Neural cell (in vitro differentiated cells): ENCODE measurements at regions not wholly inside any gene's neighbourhood (a gene's known extent, or its start where the extent isn't known, plus 50 kb on each side); places are given as distances from the start of the nearest gene placed in this dataset.

Source experiments
- H2AFZ ChIP-seq: fragments of 200-600, 300-800 bp; sonication (generic), shearing (Covaris generic); 2 replicates; pipeline ENCODE4 v1.6.0; 2014; ENCODE audit warnings: low read depth, mild to moderate bottlenecking, antibody characterized with exemption, low read length, moderate library complexity
- H3F3A ChIP-seq: fragments of 200-600 bp; shearing (Covaris generic); 2 replicates; pipeline ENCODE4 v1.6.1; 2016; ENCODE audit warnings: mild to moderate bottlenecking, moderate library complexity, mixed read lengths, antibody characterized with exemption, low read length; ENCODE audit not compliant: insufficient read depth, poor library complexity, severe bottlenecking
- H3K27ac ChIP-seq: fragments of 200-600, 300-800 bp; sonication (generic), shearing (Covaris generic); 2 replicates; pipeline ENCODE4 v1.5.1; 2014; ENCODE audit warnings: mild to moderate bottlenecking, low read length, moderate library complexity
- H3K27me3 ChIP-seq: fragments of 300-800, 200-600 bp; sonication (generic), shearing (Covaris generic); 2 replicates; pipeline ENCODE4 v1.6.0; 2014; ENCODE audit warnings: mild to moderate bottlenecking, low read depth, low read length, moderate library complexity; ENCODE audit not compliant: insufficient read depth
- H3K36me3 ChIP-seq: fragments of 300-800, 200-600 bp; sonication (generic), shearing (Covaris generic); 2 replicates; pipeline ENCODE4 v1.5.1; 2014; ENCODE audit warnings: mild to moderate bottlenecking, antibody characterized with exemption, low read length, moderate library complexity; ENCODE audit not compliant: insufficient read depth
- H3K4me2 ChIP-seq: fragments of 300-800, 200-600 bp; sonication (generic), shearing (Covaris generic); 2 replicates; pipeline ENCODE4 v1.6.0; 2014; ENCODE audit warnings: mild to moderate bottlenecking, low read length
- H3K4me3 ChIP-seq: fragments of 300-800, 200-600 bp; sonication (generic), shearing (Covaris generic); 2 replicates; pipeline ENCODE4 v1.5.1; 2014; ENCODE audit warnings: mild to moderate bottlenecking, low read length, moderate library complexity
- H3K79me2 ChIP-seq: fragments of 200-600 bp; shearing (Covaris generic); replicated peaks from 2 replicates; pipeline ENCODE4 v1.6.0; 2014; ENCODE audit warnings: mild to moderate bottlenecking, low read length, moderate library complexity; ENCODE audit not compliant: insufficient read depth
- H3K9ac ChIP-seq: fragments of 300-800, 200-600 bp; sonication (generic), shearing (Covaris generic); 2 replicates; pipeline ENCODE4 v1.6.1; 2016; ENCODE audit warnings: mild to moderate bottlenecking, low read length, mixed read lengths
- H3K9me2 ChIP-seq: fragments of 200-600 bp; shearing (Covaris generic); 2 replicates; pipeline ENCODE4 v1.6.1; 2016; ENCODE audit warnings: mild to moderate bottlenecking, low read length, mixed read lengths; ENCODE audit not compliant: insufficient read depth
- H3K9me3 ChIP-seq: fragments of 200-600, 300-800 bp; sonication (generic), shearing (Covaris generic); 2 replicates; pipeline ENCODE4 v1.6.1; 2016; ENCODE audit warnings: mild to moderate bottlenecking, mixed run types, low read length, moderate library complexity, mixed read lengths
- H4K20me1 ChIP-seq: fragments of 200-600 bp; shearing (Covaris generic); 2 replicates; pipeline ENCODE4 v1.6.1; 2016; ENCODE audit warnings: mild to moderate bottlenecking, mixed run types; ENCODE audit not compliant: insufficient read depth
- EP300 ChIP-seq: fragments of 450-650 bp; conservative IDR thresholded peaks from 2 replicates; pipeline ENCODE4 v1.6.1; 2014; ENCODE audit warnings: antibody characterized with exemption, mild to moderate bottlenecking, moderate library complexity; ENCODE audit not compliant: poor library complexity, severe bottlenecking
- EZH2 ChIP-seq: fragments of 200-600, 300-800 bp; shearing (Covaris generic), sonication (generic); IDR thresholded peaks from 2 replicates; pipeline ENCODE4 v1.6.1; 2014; ENCODE audit warnings: antibody characterized with exemption, low read length, borderline replicate concordance, mild to moderate bottlenecking; ENCODE audit not compliant: insufficient read depth, poor library complexity, severe bottlenecking
- MXI1 ChIP-seq: fragments of 450-650 bp; conservative IDR thresholded peaks from 2 replicates; pipeline ENCODE4 v1.6.1; 2014; ENCODE audit warnings: antibody characterized with exemption, mild to moderate bottlenecking; ENCODE audit not compliant: poor library complexity, severe bottlenecking
- POLR2AphosphoS5 ChIP-seq: IDR thresholded peaks from 2 replicates; pipeline ENCODE4 v1.6.1; 2012
- RAD21 ChIP-seq: fragments of 450-650 bp; conservative IDR thresholded peaks from 2 replicates; pipeline ENCODE4 v1.6.1; 2014; ENCODE audit warnings: antibody characterized with exemption, mild to moderate bottlenecking, moderate library complexity
- SMC3 ChIP-seq: fragments of 450-650 bp; conservative IDR thresholded peaks from 2 replicates; pipeline ENCODE4 v1.6.1; 2014; ENCODE audit warnings: antibody characterized with exemption, mild to moderate bottlenecking, moderate library complexity; ENCODE audit not compliant: poor library complexity
- TAF1 ChIP-seq: IDR thresholded peaks from 2 replicates; pipeline ENCODE4 v1.6.1; 2012; ENCODE audit warnings: low read depth
- TF ChIP-seq, protein P1 (sequence below): IDR thresholded peaks from 2 replicates; pipeline ENCODE4 v1.6.1; 2012; ENCODE audit warnings: borderline replicate concordance
- TF ChIP-seq, protein P2 (sequence below): fragments of 450-650 bp; IDR thresholded peaks from 2 replicates; pipeline ENCODE4 v1.5.1; 2014; ENCODE audit warnings: antibody characterized with exemption, mild to moderate bottlenecking, moderate library complexity; ENCODE audit not compliant: poor library complexity, severe bottlenecking

DNA sequence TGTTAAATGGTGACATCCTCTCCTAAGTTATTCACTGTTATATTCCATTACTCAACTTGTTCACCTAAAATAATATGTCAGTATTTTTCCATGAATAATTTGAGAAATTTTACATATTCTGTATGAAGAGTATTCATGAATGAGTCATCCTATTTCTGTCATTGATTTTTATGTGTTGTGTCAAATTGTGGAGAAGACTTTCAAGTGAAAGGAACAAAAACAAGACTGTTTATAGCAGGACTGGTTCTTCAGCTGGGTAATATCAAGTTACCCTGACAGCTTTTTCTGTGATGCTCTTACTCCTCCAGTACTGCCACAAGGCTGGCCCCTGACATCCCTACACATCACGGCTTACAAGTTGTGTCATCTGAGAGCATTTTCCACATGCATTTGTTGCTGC, 847.7 kb downstream of the NCAM2 start:
- Histone ChIP-seq H3K36me3 (no peaks in the 10 kb centered on the region), H3K79me2 (no peaks in the 10 kb centered on the region), H3K4me2 (no peak overlapping the region), H3K27ac (no peak overlapping the region), H3F3A (no peaks in the 10 kb centered on the region), H2AFZ (no peak overlapping the region), H4K20me1 (no peaks in the 10 kb centered on the region), H3K9me3 (no peaks in the 10 kb centered on the region), H3K4me3 (no peak overlapping the region), H3K9ac (no peak overlapping the region), H3K9me2 (no peaks in the 10 kb centered on the region), H3K27me3 (no peaks in the 10 kb centered on the region)
- no peak for TF ChIP-seq RAD21
- TF ChIP-seq, protein P1, sequence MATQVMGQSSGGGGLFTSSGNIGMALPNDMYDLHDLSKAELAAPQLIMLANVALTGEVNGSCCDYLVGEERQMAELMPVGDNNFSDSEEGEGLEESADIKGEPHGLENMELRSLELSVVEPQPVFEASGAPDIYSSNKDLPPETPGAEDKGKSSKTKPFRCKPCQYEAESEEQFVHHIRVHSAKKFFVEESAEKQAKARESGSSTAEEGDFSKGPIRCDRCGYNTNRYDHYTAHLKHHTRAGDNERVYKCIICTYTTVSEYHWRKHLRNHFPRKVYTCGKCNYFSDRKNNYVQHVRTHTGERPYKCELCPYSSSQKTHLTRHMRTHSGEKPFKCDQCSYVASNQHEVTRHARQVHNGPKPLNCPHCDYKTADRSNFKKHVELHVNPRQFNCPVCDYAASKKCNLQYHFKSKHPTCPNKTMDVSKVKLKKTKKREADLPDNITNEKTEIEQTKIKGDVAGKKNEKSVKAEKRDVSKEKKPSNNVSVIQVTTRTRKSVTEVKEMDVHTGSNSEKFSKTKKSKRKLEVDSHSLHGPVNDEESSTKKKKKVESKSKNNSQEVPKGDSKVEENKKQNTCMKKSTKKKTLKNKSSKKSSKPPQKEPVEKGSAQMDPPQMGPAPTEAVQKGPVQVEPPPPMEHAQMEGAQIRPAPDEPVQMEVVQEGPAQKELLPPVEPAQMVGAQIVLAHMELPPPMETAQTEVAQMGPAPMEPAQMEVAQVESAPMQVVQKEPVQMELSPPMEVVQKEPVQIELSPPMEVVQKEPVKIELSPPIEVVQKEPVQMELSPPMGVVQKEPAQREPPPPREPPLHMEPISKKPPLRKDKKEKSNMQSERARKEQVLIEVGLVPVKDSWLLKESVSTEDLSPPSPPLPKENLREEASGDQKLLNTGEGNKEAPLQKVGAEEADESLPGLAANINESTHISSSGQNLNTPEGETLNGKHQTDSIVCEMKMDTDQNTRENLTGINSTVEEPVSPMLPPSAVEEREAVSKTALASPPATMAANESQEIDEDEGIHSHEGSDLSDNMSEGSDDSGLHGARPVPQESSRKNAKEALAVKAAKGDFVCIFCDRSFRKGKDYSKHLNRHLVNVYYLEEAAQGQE, result no peak
- TF ChIP-seq, protein P2, sequence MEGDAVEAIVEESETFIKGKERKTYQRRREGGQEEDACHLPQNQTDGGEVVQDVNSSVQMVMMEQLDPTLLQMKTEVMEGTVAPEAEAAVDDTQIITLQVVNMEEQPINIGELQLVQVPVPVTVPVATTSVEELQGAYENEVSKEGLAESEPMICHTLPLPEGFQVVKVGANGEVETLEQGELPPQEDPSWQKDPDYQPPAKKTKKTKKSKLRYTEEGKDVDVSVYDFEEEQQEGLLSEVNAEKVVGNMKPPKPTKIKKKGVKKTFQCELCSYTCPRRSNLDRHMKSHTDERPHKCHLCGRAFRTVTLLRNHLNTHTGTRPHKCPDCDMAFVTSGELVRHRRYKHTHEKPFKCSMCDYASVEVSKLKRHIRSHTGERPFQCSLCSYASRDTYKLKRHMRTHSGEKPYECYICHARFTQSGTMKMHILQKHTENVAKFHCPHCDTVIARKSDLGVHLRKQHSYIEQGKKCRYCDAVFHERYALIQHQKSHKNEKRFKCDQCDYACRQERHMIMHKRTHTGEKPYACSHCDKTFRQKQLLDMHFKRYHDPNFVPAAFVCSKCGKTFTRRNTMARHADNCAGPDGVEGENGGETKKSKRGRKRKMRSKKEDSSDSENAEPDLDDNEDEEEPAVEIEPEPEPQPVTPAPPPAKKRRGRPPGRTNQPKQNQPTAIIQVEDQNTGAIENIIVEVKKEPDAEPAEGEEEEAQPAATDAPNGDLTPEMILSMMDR, result no peak
- TF ChIP-seq POLR2AphosphoS5, result no peak
- TF ChIP-seq MXI1, result no peak
- TF ChIP-seq EZH2, result no peak
- no peak for TF ChIP-seq TAF1
- TF ChIP-seq EP300, result no peak
- no peak for TF ChIP-seq SMC3

DNA sequence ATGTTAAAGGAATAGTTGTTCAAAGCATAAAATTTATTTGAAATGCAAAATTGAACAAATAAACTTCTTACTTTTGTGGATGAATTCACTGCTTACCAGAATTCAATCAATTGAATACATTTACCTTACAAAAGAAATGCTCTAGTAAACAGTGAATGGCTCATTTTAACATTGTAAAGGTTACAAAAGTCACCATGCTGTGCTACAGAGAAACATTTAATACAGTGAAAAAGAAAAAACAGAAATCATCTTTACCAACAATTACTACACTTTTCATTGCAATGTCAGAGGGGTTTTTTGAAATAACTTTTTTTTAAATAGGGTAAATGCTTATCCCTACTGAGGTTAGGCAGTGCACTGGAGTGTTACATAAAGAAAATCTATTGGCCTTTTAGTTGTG, 853.0 kb downstream of the NCAM2 start:
- TF ChIP-seq, protein P2, result no peak
- TF ChIP-seq RAD21 (no peak), SMC3 (no peak), EP300 (no peak), POLR2AphosphoS5 (no peak), TAF1 (no peak), MXI1 (no peak), EZH2 (no peak)
- TF ChIP-seq, protein P1, result no peak
- no peak overlapping the region for H2AFZ ChIP-seq
- H3F3A ChIP-seq, result no peaks in the 10 kb centered on the region
- H3K9me2 ChIP-seq, result no peaks in the 10 kb centered on the region
- no peaks in the 10 kb centered on the region for H3K79me2 ChIP-seq
- H3K4me2 ChIP-seq, result no peak overlapping the region
- no peak overlapping the region for H3K27ac ChIP-seq
- H3K27me3 ChIP-seq, result no peaks in the 10 kb centered on the region
- no peaks in the 10 kb centered on the region for H3K9me3 ChIP-seq
- no peak overlapping the region for H3K9ac ChIP-seq
- no peak overlapping the region for H3K4me3 ChIP-seq
- H4K20me1 ChIP-seq, result no peaks in the 10 kb centered on the region
- no peaks in the 10 kb centered on the region for H3K36me3 ChIP-seq
